ENCODE measurements at regions not wholly inside any gene's neighbourhood (a gene's known extent, or its start where the extent isn't known, plus 50 kb on each side); places are given as distances from the start of the nearest gene placed in this dataset.
A peak's percentile ranks its signal among the peaks of the same experiment; 100 is the strongest.
"Not testable (repeated sequence)": the region's sequence is repeated elsewhere in the genome, so short reads cannot be mapped to it uniquely, and the experiment has no call there.

GRCh38 chrY:26638063-26638462, 1016.1 kb downstream of the CDY1 start:
- no peak for DNase-seq

GRCh38 chrY:26645856-26646255, 1023.9 kb downstream of the CDY1 start:
- not testable (repeated sequence) for DNase-seq

- DNase-seq: not testable (repeated sequence)
These were observed 1026.3 kb downstream of the CDY1 start for GRCh38 chrY:26648240-26648639.

GRCh38 chrY:26664245-26664644, 1042.3 kb downstream of the CDY1 start:
- not testable (repeated sequence) for DNase-seq

- DNase-seq: not testable (repeated sequence)
These were observed 1044.8 kb downstream of the CDY1 start for GRCh38 chrY:26666691-26667090.

GRCh38 chrY:26669243-26669642, 1047.3 kb downstream of the CDY1 start:
- not testable (repeated sequence) for DNase-seq

- DNase-seq: peak; percentile 15
These were observed 1048.5 kb downstream of the CDY1 start for GRCh38 chrY:26670360-26670871.

GRCh38 chrY:26670881-26671879, 1049.3 kb downstream of the CDY1 start:
- DNase-seq: peak; percentile 39
